Stimulated activated CD4-positive, alpha-beta T cell treated with anti-CD3 and anti-CD28 coated beads, Interleukin-1b, Interleukin-23, amount 100 ng/mL, for 4 hours (primary cell): ENCODE measurements at regions not wholly inside any gene's neighbourhood (a gene's known extent, or its start where the extent isn't known, plus 50 kb on each side); places are given as distances from the start of the nearest gene placed in this dataset.
"Not testable (repeated sequence)": the region's sequence is repeated elsewhere in the genome, so short reads cannot be mapped to it uniquely, and the experiment has no call there.

Experiments used
- DNase-seq, 2 donors: peaks; one replicate each; pipeline ENCODE4 v3.0.0-alpha.2; 2020; ENCODE audit warnings: low read depth in 2 of 2

- no peak for DNase-seq
These were observed 258.1 kb downstream of the PCNX1 start for GRCh38 chr14:71165121-71166031.

GRCh38 chr14:71166180-71166837 lies 259.1 kb downstream of the PCNX1 start:
- no peak for DNase-seq

- not testable (repeated sequence) for DNase-seq
These were observed 260.2 kb downstream of the PCNX1 start for GRCh38 chr14:71167325-71167950.

- DNase-seq: not testable (repeated sequence)
These were observed 260.9 kb downstream of the PCNX1 start for GRCh38 chr14:71168161-71168560.

GRCh38 chr14:71168564-71169427 lies 261.5 kb downstream of the PCNX1 start:
- no peak for DNase-seq

- no peak for DNase-seq
These were observed 262.6 kb downstream of the PCNX1 start for GRCh38 chr14:71169861-71170260.

GRCh38 chr14:71175491-71175890 lies 268.2 kb downstream of the PCNX1 start:
- DNase-seq: no peak

GRCh38 chr14:71179066-71179465 lies 271.8 kb downstream of the PCNX1 start:
- no peak for DNase-seq

- no peak for DNase-seq
These were observed 273.1 kb downstream of the PCNX1 start for GRCh38 chr14:71180397-71180796.

- DNase-seq: no peak
These were observed 274.1 kb downstream of the PCNX1 start for GRCh38 chr14:71181215-71182003.

- DNase-seq: no peak
These were observed 276.8 kb downstream of the PCNX1 start for GRCh38 chr14:71183876-71184689.

- no peak for DNase-seq
These were observed 278.4 kb downstream of the PCNX1 start for GRCh38 chr14:71185637-71186036.

- no peak for DNase-seq
These were observed 280.5 kb downstream of the PCNX1 start for GRCh38 chr14:71187633-71188356.

GRCh38 chr14:71190770-71191374 lies 283.6 kb downstream of the PCNX1 start:
- no peak for DNase-seq

GRCh38 chr14:71193663-71194062 lies 286.4 kb downstream of the PCNX1 start:
- DNase-seq: no peak

- DNase-seq: no peak
These were observed 287.0 kb downstream of the PCNX1 start for GRCh38 chr14:71194251-71194650.

GRCh38 chr14:71196921-71197320 lies 289.7 kb downstream of the PCNX1 start:
- no peak for DNase-seq

- no peak for DNase-seq
These were observed 291.4 kb downstream of the PCNX1 start for GRCh38 chr14:71198687-71199086.

GRCh38 chr14:71201840-71202239 lies 294.6 kb downstream of the PCNX1 start:
- no peak for DNase-seq
